MM.1S (cell line): ENCODE measurements at regions not wholly inside any gene's neighbourhood (a gene's known extent, or its start where the extent isn't known, plus 50 kb on each side); places are given as distances from the start of the nearest gene placed in this dataset.
"Not testable (repeated sequence)": the region's sequence is repeated elsewhere in the genome, so short reads cannot be mapped to it uniquely, and the experiment has no call there.

Source experiments
- EZH2 ChIP-seq: fragments of 300-600 bp; sonication (generic); optimal IDR thresholded peaks from 2 replicates; pipeline ENCODE3; 2017; ENCODE audit warnings: low read depth, mild to moderate bottlenecking, antibody characterized with exemption, low read length, mixed read lengths
- EZH2phosphoT487 ChIP-seq: fragments of 300-600 bp; sonication (generic); IDR thresholded peaks from 2 replicates; pipeline ENCODE4 v1.6.1; 2018; ENCODE audit warnings: antibody characterized with exemption, low read length
- TF ChIP-seq, protein P1 (sequence below): fragments of 300-600 bp; sonication (generic); IDR thresholded peaks from 2 replicates; pipeline ENCODE4 v1.5.1; 2016; ENCODE audit warnings: antibody characterized with exemption, low read length, mixed read lengths

- TF ChIP-seq, protein P1, sequence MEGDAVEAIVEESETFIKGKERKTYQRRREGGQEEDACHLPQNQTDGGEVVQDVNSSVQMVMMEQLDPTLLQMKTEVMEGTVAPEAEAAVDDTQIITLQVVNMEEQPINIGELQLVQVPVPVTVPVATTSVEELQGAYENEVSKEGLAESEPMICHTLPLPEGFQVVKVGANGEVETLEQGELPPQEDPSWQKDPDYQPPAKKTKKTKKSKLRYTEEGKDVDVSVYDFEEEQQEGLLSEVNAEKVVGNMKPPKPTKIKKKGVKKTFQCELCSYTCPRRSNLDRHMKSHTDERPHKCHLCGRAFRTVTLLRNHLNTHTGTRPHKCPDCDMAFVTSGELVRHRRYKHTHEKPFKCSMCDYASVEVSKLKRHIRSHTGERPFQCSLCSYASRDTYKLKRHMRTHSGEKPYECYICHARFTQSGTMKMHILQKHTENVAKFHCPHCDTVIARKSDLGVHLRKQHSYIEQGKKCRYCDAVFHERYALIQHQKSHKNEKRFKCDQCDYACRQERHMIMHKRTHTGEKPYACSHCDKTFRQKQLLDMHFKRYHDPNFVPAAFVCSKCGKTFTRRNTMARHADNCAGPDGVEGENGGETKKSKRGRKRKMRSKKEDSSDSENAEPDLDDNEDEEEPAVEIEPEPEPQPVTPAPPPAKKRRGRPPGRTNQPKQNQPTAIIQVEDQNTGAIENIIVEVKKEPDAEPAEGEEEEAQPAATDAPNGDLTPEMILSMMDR = not testable (repeated sequence)
- TF ChIP-seq EZH2phosphoT487, EZH2: not testable (repeated sequence)
Measured at GRCh38 chr2:163132207-163132606, 293.6 kb upstream of the KCNH7 start.
